GM18951 (cell line): ENCODE measurements at regions not wholly inside any gene's neighbourhood (a gene's known extent, or its start where the extent isn't known, plus 50 kb on each side); places are given as distances from the start of the nearest gene placed in this dataset.

ENCODE experiments used
- POLR2A ChIP-seq: IDR thresholded peaks from 4 replicates; pipeline ENCODE4 v1.6.1; 2011; ENCODE audit warnings: mild to moderate bottlenecking; ENCODE audit not compliant: insufficient read length, insufficient read depth; ENCODE audit errors: extremely low read depth
- in situ Hi-C: fragments of 300-500 bp; cut with MboI; formaldehyde crosslinking; loops from one replicate; pipeline ENCODE4 v1.12.0; 2022; ENCODE audit warnings: low sequenced_read_pairs, mixed read lengths, inconsistent platforms; ENCODE audit not compliant: unreplicated experiment

GRCh38 chr14:71301611-71302010, 394.4 kb downstream of the PCNX1 start:
- in situ Hi-C loops = no loop called here
- no peak for TF ChIP-seq POLR2A

- no peak for TF ChIP-seq POLR2A
- in situ Hi-C loops = no loop called here
Observed at GRCh38 chr14:71304690-71305089, 397.4 kb downstream of the PCNX1 start.

- no peak for TF ChIP-seq POLR2A
- in situ Hi-C loops = no loop called here
Observed at GRCh38 chr14:71308671-71309070, 401.4 kb downstream of the PCNX1 start.

- in situ Hi-C loops = no loop called here
- TF ChIP-seq POLR2A = no peak
Observed at GRCh38 chr14:71309756-71310155, 402.5 kb downstream of the PCNX1 start.

GRCh38 chr14:71311061-71311460, 403.8 kb downstream of the PCNX1 start:
- TF ChIP-seq POLR2A = no peak
- in situ Hi-C loops = no loop called here

- no peak for TF ChIP-seq POLR2A
- in situ Hi-C loops = no loop called here
Observed at GRCh38 chr14:71314717-71315116, 407.5 kb downstream of the PCNX1 start.

GRCh38 chr14:71317385-71318096, 410.3 kb downstream of the PCNX1 start:
- in situ Hi-C loops = no loop called here
- no peak for TF ChIP-seq POLR2A

GRCh38 chr14:71318097-71318459, 410.8 kb downstream of the PCNX1 start:
- in situ Hi-C loops = no loop called here
- TF ChIP-seq POLR2A = no peak

- in situ Hi-C loops = loop anchor here (10.0 kb wide), 2 partner anchors 75 to 415 kb away; no protein-coding TSS in a partner anchor
Observed at GRCh38 chr14:71319666-71320065, 412.4 kb downstream of the PCNX1 start.

GRCh38 chr14:71320107-71320733, 413.0 kb downstream of the PCNX1 start, which contains the start of gene SIPA1L1:
TSS of gene SIPA1L1 (plus strand) at chr14:71320476.
- peak; percentile 93 for TF ChIP-seq POLR2A
- in situ Hi-C loops = loop anchor here (10.0 kb wide), 2 partner anchors 75 to 415 kb away; no protein-coding TSS in a partner anchor

More at GRCh38 chr14:71319666-71320065, 412.4 kb downstream of the PCNX1 start:
- TF ChIP-seq POLR2A = no peak

- peak; percentile 72 for TF ChIP-seq POLR2A
- in situ Hi-C loops = loop anchor here (10.0 kb wide), 2 partner anchors 74 to 414 kb away; no protein-coding TSS in a partner anchor
Observed at GRCh38 chr14:71320734-71321573, 413.7 kb downstream of the PCNX1 start.

GRCh38 chr14:71321574-71322315, 414.5 kb downstream of the PCNX1 start:
- no peak for TF ChIP-seq POLR2A
- in situ Hi-C loops = loop anchor here (10.0 kb wide), 2 partner anchors 73 to 413 kb away; no protein-coding TSS in a partner anchor

GRCh38 chr14:71322655-71323250, 415.5 kb downstream of the PCNX1 start:
- no peak for TF ChIP-seq POLR2A
- in situ Hi-C loops = loop anchor here (10.0 kb wide), 2 partner anchors 72 to 412 kb away; no protein-coding TSS in a partner anchor
